ENCODE measurements at regions not wholly inside any gene's neighbourhood (a gene's known extent, or its start where the extent isn't known, plus 50 kb on each side); places are given as distances from the start of the nearest gene placed in this dataset.

DNA sequence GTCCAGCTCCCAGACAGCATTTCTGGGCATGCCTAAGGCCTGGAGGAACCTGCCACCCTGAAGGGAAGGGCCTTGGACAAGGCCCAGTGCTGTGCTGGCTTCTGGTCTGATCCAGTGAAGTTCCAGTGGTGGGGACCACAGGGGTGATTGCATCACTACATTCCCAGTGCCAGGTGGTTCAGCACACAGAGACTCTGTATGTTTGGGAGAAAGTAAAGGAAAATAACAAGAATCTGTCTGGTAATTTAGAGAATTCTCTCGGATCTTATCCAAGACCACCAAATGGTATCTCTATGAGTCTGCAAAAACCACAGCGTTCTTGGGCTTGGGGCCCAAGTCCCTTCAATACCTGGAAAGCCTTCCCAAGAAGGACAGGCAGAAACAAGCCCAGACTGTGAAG is 131.8 kb upstream of the MAD2L1 start:
- no peak for DNase-seq (ENCODE audit: low spot score)

DNA sequence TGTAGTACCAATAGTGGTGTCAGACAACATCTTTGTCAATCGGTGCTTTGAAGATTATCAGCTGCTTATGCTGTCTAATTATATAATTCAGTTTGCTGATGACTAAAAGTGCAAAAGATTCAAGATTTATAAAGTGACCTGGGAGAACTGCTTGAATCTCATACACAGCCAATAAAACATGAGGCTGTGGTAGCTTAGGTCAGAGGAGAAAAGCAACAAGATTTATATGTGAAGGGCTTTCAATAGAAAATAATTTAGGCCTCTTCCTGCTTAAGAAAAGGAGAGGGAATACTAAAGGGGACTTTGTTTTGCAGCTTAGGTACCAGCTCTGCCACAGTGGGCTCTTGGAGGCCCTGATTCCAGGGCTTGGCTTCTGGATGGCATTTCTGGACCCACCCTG is 111.0 kb upstream of the MAD2L1 start:
- no peak for DNase-seq (ENCODE audit: low spot score)

DNA sequence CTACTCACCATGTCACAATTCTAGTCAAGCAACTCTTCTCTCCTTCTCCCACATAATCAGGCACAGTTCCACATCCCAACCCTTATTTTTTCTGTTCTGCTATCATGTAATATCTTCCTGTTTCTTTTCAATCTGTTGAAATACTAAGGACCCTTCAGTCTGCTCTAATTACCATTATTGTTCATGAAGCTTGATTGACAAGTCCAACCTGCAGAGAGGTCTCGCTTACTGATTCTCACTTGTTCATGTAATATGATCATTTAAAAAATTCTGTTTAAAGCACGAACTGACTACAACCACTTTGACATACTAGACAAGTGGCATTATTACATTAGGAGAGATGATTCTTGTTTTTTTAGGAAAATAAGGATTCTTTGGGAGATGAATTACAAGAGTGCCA is 108.6 kb upstream of the MAD2L1 start:
- DNase-seq (ENCODE audit: low spot score) = no peak

DNA sequence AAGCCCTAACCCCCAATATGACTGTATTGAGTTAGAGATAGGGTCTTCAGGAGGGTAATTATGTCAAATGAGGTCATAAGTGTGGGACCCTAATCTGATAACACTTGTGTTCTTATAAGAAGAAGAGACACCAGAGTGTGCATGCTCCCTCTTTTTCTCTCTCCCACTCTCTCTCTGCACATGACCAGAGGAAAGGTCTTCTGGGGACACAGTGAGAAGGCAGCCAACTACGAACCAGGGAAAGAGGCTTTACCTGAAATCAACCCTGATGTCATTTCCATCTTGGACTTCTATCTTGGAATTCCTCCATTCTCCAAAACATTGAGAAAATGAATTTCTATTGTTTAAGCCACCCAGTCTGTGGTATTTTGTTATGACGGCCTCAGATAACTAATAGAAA is 97.2 kb upstream of the MAD2L1 start:
- DNase-seq (ENCODE audit: low spot score) = no peak

DNA sequence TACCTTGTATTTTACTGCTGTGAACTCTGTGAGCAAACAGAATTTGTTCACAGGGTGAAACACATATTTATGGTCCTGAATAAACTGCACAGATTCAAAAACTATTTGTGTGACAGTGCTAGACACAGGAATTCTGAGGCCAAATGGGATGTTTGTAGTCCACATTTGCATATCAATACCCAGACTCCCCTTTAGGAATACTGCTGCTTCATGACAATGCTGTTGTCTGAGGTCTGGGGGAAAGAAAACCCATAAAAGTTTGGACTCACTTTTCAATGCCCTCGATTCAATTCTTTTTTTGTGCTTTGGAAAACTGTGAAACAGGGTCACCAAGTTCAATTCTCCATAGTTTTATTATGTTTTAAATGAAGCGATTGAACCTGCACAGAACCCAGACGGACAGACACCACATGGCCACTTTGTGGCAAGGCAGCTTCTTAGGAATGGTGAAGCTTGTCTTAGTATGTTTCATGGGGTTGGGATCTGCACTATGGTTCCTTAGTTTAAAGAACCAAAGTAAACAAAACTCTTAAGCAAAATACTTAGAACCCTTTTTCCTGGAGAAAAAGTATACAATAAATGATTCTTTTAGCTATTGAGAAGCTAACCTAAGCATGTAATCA is 92.3 kb upstream of the MAD2L1 start:
- no peak for DNase-seq (ENCODE audit: low spot score)

DNA sequence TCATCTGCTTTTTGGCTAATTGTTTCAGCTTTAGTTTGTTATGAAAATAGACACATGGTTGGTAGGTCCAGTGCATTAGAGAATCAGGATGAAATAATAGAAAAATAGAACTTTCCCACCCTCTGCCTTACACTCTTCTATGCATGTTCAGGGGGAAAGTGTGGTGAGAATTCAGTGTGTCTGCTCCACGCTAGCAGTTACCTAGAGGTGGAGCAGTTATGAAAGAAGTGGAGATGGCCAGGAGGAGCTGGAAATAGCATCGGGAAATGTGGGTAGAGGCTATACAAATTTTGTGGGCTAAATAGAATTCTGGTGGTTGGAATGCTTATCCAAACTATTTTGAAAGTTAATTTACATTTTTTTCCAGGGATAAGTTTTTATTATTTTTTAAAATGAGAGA is 91.4 kb upstream of the MAD2L1 start:
- DNase-seq (ENCODE audit: low spot score) = no peak

DNA sequence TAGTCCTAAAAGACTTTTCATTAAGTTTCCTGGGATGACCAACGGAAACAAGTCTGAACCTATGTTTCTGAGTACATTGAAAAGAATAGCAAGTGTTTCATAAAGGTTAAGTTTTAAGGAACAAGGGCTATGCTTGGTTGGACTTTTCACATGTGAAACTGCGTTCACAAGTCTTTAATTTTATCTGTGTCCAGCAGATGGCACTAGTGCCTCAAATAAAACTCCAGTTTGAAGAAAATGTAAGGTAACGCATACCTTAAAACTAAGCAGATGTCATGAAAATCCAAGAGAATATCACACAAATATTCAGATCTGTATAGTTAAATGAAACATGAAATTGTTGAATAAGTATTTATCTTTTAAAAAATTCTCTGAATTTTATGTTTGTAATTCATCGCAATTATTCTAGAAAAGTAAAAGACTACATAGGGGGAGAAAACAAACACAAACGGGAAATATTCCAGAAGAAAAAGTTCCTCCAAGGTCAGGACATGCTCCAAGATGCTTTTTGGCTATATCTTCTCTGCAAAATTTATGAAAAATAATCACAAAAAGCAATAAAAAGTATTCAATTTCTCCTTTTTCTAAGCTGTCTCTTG is 89.6 kb upstream of the MAD2L1 start:
- DNase-seq (ENCODE audit: low spot score) = no peak

DNA sequence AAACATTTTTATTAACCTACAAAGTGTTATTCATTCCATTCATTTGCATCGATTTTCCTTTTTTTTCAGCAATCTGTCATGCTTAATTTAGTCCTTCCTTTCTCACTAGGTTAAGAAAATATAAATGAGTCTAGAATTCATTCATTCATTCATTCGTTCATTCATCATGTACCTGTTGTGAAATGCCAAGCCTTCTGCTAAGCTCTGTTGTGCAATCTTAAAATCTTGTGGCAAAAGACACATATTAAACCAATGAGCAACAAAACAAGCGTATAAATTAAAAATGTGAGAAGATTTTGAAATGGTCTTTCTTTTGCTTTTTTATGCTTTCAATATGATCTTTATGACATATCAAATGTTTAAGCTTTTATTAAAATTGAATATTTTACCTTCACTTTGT is 88.6 kb upstream of the MAD2L1 start:
- DNase-seq (ENCODE audit: low spot score) = no peak

DNA sequence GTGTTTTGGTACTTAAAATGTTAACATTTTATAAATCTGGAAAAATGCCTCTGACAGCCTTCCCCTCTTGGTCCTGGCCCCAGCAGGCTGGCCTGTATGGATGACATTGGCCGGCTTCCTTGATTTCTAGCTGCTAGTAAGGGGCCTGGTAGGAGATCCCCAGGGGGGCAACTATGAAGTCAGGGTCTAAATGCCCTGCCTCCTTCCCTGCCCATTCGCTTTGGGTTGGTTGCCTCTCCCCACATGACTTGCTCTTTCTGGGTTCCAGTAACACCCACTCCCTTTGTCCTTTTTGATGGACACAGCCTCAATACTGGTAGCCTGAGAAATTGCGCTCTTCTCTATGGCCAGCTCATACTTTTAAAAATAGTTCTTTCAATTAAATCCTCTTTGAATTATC is 78.0 kb upstream of the MAD2L1 start:
- no peak for DNase-seq (ENCODE audit: low spot score)

DNA sequence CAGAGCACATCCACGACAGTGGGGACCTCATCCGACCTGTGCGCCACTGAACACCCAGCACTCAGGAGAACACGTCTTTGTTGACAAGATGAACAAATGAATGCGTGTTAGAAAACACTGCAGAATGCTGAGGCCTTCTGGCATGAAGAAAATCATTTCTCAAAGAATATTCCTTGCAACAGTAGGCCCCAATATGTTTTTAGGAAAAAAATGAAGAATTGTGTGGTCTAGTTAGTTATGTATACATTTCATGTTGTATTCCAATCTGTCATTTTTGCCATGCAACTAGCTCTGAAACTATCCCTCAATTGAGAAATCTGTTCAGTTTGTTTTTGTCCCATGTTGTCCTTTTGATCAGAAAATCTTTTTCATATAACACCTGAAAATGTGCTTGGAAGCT is 77.4 kb upstream of the MAD2L1 start:
- no peak for DNase-seq (ENCODE audit: low spot score)

DNA sequence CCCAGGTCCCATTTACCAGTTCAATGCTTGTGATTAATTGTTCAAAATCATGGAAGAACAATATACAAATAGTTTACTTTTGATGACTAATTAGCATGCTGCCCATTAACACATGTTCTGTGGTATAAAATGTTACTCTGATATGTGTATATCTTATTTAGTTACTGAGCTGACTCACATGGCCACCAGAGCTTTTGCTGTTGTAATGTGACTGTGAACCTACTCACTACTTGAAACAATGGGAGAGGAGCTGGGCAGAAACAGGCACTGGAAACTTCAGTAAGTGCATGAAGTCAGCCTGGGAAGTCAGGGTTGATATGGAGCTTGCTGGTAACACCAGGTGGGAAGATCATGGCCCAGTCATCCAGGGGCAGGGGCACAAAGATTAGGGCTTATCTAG is 72.7 kb upstream of the MAD2L1 start:
- DNase-seq (ENCODE audit: low spot score) = no peak

DNA sequence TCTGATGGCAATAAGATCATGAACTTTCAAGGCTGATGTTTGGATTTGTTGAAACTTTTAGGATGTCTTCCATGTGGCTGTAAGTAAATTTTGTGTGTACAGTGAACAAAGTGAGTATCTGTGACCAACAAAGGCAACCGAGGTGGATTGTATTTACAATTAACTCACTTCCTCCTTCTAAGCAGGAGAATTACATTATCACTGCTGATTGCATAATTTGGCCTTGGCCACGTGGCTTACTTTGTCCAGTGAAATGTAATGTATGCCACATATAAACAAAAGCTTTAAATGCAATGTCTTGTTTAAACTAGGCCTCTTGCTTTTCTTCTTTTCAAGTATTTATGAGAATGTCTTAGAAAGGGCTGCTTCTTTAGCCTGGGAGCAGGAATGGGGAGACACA is 66.3 kb upstream of the MAD2L1 start:
- no peak for DNase-seq (ENCODE audit: low spot score)

DNA sequence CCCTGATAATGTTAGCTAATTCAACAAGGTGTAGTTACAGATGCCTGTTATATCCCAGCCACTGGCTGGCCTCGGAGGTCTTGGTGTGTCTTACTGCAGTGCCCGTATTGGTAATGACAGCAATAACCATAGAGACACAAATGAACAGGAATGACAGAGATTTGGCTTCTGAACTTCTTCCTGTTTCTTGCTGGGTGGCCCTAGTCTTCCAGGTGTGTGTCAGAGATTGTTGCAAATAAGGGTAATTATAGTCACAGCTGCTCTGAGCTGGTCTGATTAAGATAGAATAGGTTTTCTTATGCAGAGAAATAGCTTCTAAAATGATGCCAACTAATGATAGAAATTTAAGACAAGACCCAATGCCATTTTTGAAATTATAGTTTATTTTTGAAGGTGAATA is 64.1 kb upstream of the MAD2L1 start:
- no peak for DNase-seq (ENCODE audit: low spot score)

Measured in ecto neural progenitor cell (in vitro differentiated cells).